Smooth muscle cell (in vitro differentiated cells): ENCODE measurements at regions not wholly inside any gene's neighbourhood (a gene's known extent, or its start where the extent isn't known, plus 50 kb on each side); places are given as distances from the start of the nearest gene placed in this dataset.

Source experiments
- DNase-seq: peaks from one replicate; lab custom pipeline; 2025; ENCODE audit not compliant: unreplicated experiment; lab: John Stamatoyannopoulos, UW
- H2AFZ ChIP-seq: fragments of 200-600 bp; sonication (generic); 2 replicates; pipeline ENCODE4 v1.6.0; 2016; ENCODE audit warnings: antibody characterized with exemption, low read depth, mild to moderate bottlenecking
- H3F3A ChIP-seq: fragments of 200-600 bp; sonication (generic); 2 replicates; pipeline ENCODE4 v1.6.0; 2017; ENCODE audit warnings: antibody characterized with exemption, low read depth
- H3K27ac ChIP-seq: fragments of 200-600 bp; sonication (generic); 2 replicates; pipeline ENCODE4 v1.5.1; 2016; ENCODE audit warnings: low read depth, mild to moderate bottlenecking
- H3K27me3 ChIP-seq: fragments of 200-600 bp; sonication (generic); 2 replicates; pipeline ENCODE4 v1.6.1; 2016; ENCODE audit warnings: low read depth, mild to moderate bottlenecking
- H3K36me3 ChIP-seq: fragments of 200-600 bp; sonication (generic); 2 replicates; pipeline ENCODE4 v1.5.1; 2016; ENCODE audit warnings: low read depth
- H3K4me1 ChIP-seq: fragments of 200-600 bp; sonication (generic); 2 replicates; pipeline ENCODE4 v1.5.1; 2016; ENCODE audit warnings: low read depth
- H3K4me2 ChIP-seq: fragments of 200-600 bp; sonication (generic); 2 replicates; pipeline ENCODE4 v1.6.0; 2016; ENCODE audit warnings: mild to moderate bottlenecking
- H3K4me3 ChIP-seq: fragments of 200-600 bp; sonication (generic); 2 replicates; pipeline ENCODE4 v1.5.1; 2016; ENCODE audit warnings: mild to moderate bottlenecking
- H3K79me2 ChIP-seq: fragments of 200-600 bp; sonication (generic); 2 replicates; pipeline ENCODE4 v1.6.0; 2016; ENCODE audit warnings: low read depth, mild to moderate bottlenecking
- H3K9ac ChIP-seq: fragments of 200-600 bp; sonication (generic); 2 replicates; pipeline ENCODE4 v1.6.0; 2016; ENCODE audit warnings: low read depth
- H3K9me3 ChIP-seq: fragments of 200-600 bp; sonication (generic); replicated peaks from 2 replicates; pipeline ENCODE4 v1.5.1; 2016; ENCODE audit warnings: low read depth
- H4K20me1 ChIP-seq: fragments of 200-600 bp; sonication (generic); 2 replicates; pipeline ENCODE4 v1.6.0; 2016; ENCODE audit warnings: low read depth
- WGBS: methylation state at CpG from one replicate; pipeline ENCODE4 v1.1.7; 2016; ENCODE audit warnings: low lambda C conversion rate; 5-methylcytosine and 5-hydroxymethylcytosine counted together
- TF ChIP-seq, protein P1 (sequence below): fragments of 200-600 bp; sonication (generic); IDR thresholded peaks from 2 replicates; pipeline ENCODE4 v1.5.1; 2017; ENCODE audit warnings: borderline replicate concordance, mild to moderate bottlenecking, antibody characterized with exemption; ENCODE audit not compliant: insufficient read depth, poor library complexity, severe bottlenecking

DNA sequence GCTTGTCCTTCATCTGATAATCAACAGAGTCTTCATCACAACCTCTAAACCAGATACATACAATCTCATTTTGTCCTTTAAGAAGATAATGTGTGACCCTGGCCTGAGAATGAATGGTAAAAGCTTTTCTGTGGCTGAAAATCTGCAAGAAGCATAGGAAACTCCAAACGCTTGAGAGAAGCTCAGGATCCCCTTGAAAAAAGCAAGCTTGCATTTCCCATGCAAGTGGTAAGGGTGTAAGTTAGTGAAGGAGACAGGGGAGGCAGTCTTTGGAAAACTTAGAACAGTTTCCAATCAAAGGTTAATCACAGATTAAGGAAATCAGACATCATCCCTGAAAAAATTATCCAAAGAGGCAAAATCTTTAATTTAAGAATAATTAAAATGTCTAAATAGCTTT is 413.6 kb upstream of the SALL3 start:
- DNase-seq: no peak
- Histone ChIP-seq H3K4me1 (no peaks in the 10 kb centered on the region), H3K36me3 (no peaks in the 10 kb centered on the region), H2AFZ (no peak overlapping the region), H3K27me3 (no peaks in the 10 kb centered on the region), H3F3A (no peaks in the 10 kb centered on the region), H3K27ac (no peak overlapping the region), H3K4me3 (no peak overlapping the region), H3K79me2 (no peaks in the 10 kb centered on the region), H3K9me3 (no peaks in the 10 kb centered on the region), H3K9ac (no peak overlapping the region), H3K4me2 (no peak overlapping the region), H4K20me1 (no peaks in the 10 kb centered on the region)
- WGBS: 68% methylated on average over 1 of the region's 1 CpG
- TF ChIP-seq, protein P1, sequence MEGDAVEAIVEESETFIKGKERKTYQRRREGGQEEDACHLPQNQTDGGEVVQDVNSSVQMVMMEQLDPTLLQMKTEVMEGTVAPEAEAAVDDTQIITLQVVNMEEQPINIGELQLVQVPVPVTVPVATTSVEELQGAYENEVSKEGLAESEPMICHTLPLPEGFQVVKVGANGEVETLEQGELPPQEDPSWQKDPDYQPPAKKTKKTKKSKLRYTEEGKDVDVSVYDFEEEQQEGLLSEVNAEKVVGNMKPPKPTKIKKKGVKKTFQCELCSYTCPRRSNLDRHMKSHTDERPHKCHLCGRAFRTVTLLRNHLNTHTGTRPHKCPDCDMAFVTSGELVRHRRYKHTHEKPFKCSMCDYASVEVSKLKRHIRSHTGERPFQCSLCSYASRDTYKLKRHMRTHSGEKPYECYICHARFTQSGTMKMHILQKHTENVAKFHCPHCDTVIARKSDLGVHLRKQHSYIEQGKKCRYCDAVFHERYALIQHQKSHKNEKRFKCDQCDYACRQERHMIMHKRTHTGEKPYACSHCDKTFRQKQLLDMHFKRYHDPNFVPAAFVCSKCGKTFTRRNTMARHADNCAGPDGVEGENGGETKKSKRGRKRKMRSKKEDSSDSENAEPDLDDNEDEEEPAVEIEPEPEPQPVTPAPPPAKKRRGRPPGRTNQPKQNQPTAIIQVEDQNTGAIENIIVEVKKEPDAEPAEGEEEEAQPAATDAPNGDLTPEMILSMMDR: no peak

DNA sequence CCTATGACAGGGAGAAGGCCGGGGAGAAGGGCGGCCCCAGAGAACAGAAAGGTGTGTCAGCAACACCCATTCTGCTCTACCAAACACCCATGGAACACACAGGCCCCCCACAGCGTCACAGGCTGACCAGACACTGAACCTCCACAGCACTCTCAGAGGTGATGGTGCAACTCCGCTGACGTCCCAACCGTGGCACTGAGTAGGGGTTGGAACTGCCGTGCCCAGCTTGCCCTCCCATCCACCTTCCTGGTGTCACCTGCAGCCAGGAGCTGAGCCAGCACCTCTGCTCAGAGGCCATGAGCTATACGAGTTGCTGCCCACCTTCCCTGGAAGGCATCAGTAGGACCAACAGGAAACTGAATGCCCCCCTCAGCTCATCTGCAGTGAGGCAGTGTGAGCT is 412.9 kb upstream of the SALL3 start:
- DNase-seq: no peak
- Histone ChIP-seq H3K79me2 (no peaks in the 10 kb centered on the region), H3K4me1 (no peaks in the 10 kb centered on the region), H3K4me3 (no peak overlapping the region), H3K9ac (no peak overlapping the region), H2AFZ (no peak overlapping the region), H3K27me3 (no peaks in the 10 kb centered on the region), H4K20me1 (no peaks in the 10 kb centered on the region), H3K27ac (no peak overlapping the region), H3K4me2 (no peak overlapping the region), H3F3A (no peaks in the 10 kb centered on the region), H3K36me3 (no peaks in the 10 kb centered on the region), H3K9me3 (no peaks in the 10 kb centered on the region)
- TF ChIP-seq, protein P1: no peak
- WGBS: 89% methylated on average over 8 of the region's 8 CpGs

DNA sequence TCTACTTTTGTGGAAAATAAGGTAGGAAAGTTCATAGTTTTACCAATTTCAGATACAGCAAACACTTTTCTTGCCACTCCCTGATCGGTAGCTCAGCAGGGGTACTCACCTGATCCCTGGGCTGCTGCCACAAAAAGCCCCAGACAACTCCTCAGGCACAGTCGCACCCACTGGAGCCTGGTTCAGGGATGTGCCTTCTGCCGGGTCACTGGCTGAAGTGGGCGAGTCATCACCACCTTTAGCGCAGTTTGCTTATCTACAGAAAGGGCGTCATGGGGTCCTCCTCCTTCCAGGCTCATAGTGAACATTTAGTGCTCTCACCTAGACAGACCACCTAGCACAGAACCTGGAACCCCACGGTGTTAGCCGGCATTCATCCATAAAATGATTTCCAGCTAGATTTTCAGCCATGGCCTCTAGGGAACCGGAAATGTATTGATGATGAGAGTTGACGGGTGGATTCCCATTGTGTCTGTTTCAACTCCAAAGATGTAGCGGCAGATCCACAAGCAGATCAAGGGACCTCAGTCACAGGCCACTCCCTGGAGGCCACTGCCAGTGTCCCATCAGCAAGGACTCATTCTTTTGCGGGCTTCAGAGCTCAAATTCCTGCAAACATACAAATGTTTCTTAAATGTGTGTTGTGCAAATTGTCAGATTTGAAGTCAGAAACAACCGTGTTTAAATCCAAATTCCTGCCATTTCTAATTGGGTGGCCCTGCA is 408.4 kb upstream of the SALL3 start:
- Histone ChIP-seq H2AFZ (no peak overlapping the region), H3K4me3 (no peak overlapping the region), H3K36me3 (no peaks in the 10 kb centered on the region), H3K4me1 (no peaks in the 10 kb centered on the region), H3K4me2 (no peak overlapping the region), H3K27ac (no peak overlapping the region), H3K27me3 (no peaks in the 10 kb centered on the region), H3K9me3 (no peaks in the 10 kb centered on the region), H4K20me1 (no peaks in the 10 kb centered on the region), H3K79me2 (no peaks in the 10 kb centered on the region), H3F3A (no peaks in the 10 kb centered on the region), H3K9ac (no peak overlapping the region)
- WGBS: 90% methylated on average over 13 of the region's 13 CpGs
- DNase-seq: no peak
- TF ChIP-seq, protein P1: no peak

DNA sequence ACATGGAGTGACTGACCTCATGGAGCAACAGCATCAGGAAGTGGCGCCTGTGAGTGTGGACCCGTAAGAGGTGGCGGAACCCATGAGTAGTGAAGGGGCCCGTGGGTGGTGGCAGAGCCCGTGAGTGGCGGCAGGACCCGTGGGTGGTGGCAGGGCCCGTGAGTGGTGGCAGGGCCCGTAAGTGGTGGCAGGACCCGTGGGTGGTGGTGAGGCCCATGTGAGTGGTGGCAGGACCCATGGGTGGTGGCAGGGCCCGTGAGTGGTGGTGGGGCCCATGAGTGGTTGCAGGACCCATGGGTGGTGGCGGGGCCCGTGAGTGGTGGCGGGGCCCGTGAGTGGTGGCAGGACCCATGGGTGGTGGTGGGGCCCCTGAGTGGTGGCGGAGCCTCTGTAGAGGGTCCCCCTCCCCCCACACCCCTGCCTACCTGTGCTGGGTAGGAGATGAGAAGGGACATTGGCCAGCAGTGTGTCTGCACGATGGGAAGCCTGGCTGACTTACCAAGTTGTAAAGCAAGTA is 407.7 kb upstream of the SALL3 start:
- Histone ChIP-seq H3K9me3 (no peaks in the 10 kb centered on the region), H4K20me1 (no peaks in the 10 kb centered on the region), H2AFZ (no peak overlapping the region), H3K36me3 (no peaks in the 10 kb centered on the region), H3K9ac (no peak overlapping the region), H3F3A (no peaks in the 10 kb centered on the region), H3K27ac (no peak overlapping the region), H3K79me2 (no peaks in the 10 kb centered on the region), H3K27me3 (no peaks in the 10 kb centered on the region), H3K4me3 (no peak overlapping the region), H3K4me1 (no peaks in the 10 kb centered on the region), H3K4me2 (no peak overlapping the region)
- 93% methylated on average over 11 of the region's 17 CpGs for WGBS
- TF ChIP-seq, protein P1: no peak
- DNase-seq: no peak
